ENCODE measurements at regions not wholly inside any gene's neighbourhood (a gene's known extent, or its start where the extent isn't known, plus 50 kb on each side); places are given as distances from the start of the nearest gene placed in this dataset.

DNA sequence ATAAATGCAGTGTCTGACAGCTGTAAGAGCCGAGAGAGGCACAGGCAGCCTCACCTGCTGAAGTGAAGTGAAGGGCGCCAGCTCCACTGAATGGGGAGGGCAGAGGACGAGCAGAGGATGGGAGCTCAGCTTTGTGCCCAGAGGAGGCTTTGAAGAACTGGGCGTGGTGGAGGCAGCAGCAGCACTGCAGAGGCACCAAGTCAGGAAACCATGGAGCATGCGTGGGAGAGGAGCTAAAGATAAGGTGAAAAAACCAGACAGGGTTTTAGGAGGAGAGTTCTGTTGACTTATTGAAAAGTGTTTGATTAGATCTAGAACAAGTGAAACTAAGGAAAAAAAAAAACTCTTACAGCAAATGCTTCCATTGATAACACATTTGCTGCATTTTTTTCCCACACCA is 216.4 kb downstream of the CXCL12 start:
- no peak for ATAC-seq
- Histone ChIP-seq H3K4me3 (ENCODE audit: low read length) (no peak overlapping the region), H3K27me3 (ENCODE audit: control insufficient read depth, insufficient read depth, low read length) (no peaks in the 10 kb centered on the region), H3K27ac (ENCODE audit: low read length) (no peak overlapping the region), H3K9me3 (ENCODE audit: control insufficient read depth, insufficient read depth, low read length) (no peaks in the 10 kb centered on the region), H3K4me1 (ENCODE audit: control insufficient read depth, insufficient read depth, low read length) (no peaks in the 10 kb centered on the region), H3K36me3 (ENCODE audit: control insufficient read depth, insufficient read depth, low read length) (no peaks in the 10 kb centered on the region)
- WGBS (ENCODE audit: insufficient coverage): 76% methylated on average over 5 of the region's 5 CpGs
- no peak for TF ChIP-seq CTCF (IDR thresholded peaks at IDR 0.05)
- Mint-ChIP-seq H3K27me3 (ENCODE audit: low read depth in 2 of 2) (peaks cover 14 to 17% of the 10 kb centered on the region in 2 donors), H3K36me3 (no peaks in the 10 kb centered on the region), H3K9me3 (no peaks in the 10 kb centered on the region), H3K4me1 (no peaks in the 10 kb centered on the region), H3K27ac (no peak overlapping the region), H3K4me3 (no peak overlapping the region)
- no peak for DNase-seq
- intact Hi-C loops (cut with micrococcal nuclease): no loop called here

GRCh38 chr10:44167752-44168151 is 217.1 kb downstream of the CXCL12 start:
- no peaks in the 10 kb centered on the region for H3K4me1 ChIP-seq (ENCODE audit: control insufficient read depth, insufficient read depth, low read length)
- Mint-ChIP-seq H3K4me3 (no peak overlapping the region), H3K36me3 (no peaks in the 10 kb centered on the region), H3K27me3 (ENCODE audit: low read depth in 2 of 2) (peaks cover 14 to 16% of the 10 kb centered on the region in 2 donors), H3K9me3 (no peaks in the 10 kb centered on the region), H3K4me1 (no peaks in the 10 kb centered on the region), H3K27ac (no peak overlapping the region)
- H3K9me3 ChIP-seq (ENCODE audit: control insufficient read depth, insufficient read depth, low read length): no peaks in the 10 kb centered on the region
- ATAC-seq: no peak
- no peaks in the 10 kb centered on the region for H3K36me3 ChIP-seq (ENCODE audit: control insufficient read depth, insufficient read depth, low read length)
- no peak overlapping the region for H3K27ac ChIP-seq (ENCODE audit: low read length)
- H3K4me3 ChIP-seq (ENCODE audit: low read length): no peak overlapping the region
- WGBS (ENCODE audit: insufficient coverage): 84% methylated on average over 6 of the region's 6 CpGs
- H3K27me3 ChIP-seq (ENCODE audit: control insufficient read depth, insufficient read depth, low read length): no peaks in the 10 kb centered on the region
- intact Hi-C loops (cut with micrococcal nuclease): no loop called here
- no peak for DNase-seq
- TF ChIP-seq CTCF (IDR thresholded peaks at IDR 0.05): no peak

GRCh38 chr10:44166441-44166840 is 218.5 kb downstream of the CXCL12 start:
- Histone ChIP-seq H3K4me3 (ENCODE audit: low read length) (no peak overlapping the region), H3K27ac (ENCODE audit: low read length) (no peak overlapping the region), H3K9me3 (ENCODE audit: control insufficient read depth, insufficient read depth, low read length) (no peaks in the 10 kb centered on the region), H3K4me1 (ENCODE audit: control insufficient read depth, insufficient read depth, low read length) (no peaks in the 10 kb centered on the region), H3K27me3 (ENCODE audit: control insufficient read depth, insufficient read depth, low read length) (no peaks in the 10 kb centered on the region), H3K36me3 (ENCODE audit: control insufficient read depth, insufficient read depth, low read length) (no peaks in the 10 kb centered on the region)
- H3K27me3 Mint-ChIP-seq (ENCODE audit: low read depth in 2 of 2): peaks cover 11 to 16% of the 10 kb centered on the region in 2 donors
- no peak for ATAC-seq
- no peaks in the 10 kb centered on the region for H3K4me1 Mint-ChIP-seq
- no peaks in the 10 kb centered on the region for H3K9me3 Mint-ChIP-seq
- no peak overlapping the region for H3K4me3 Mint-ChIP-seq
- WGBS (ENCODE audit: insufficient coverage): 100% methylated on average over 1 of the region's 1 CpG
- no peak for TF ChIP-seq CTCF (IDR thresholded peaks at IDR 0.05)
- intact Hi-C loops (cut with micrococcal nuclease): no loop called here
- H3K36me3 Mint-ChIP-seq: no peaks in the 10 kb centered on the region
- DNase-seq: no peak
- H3K27ac Mint-ChIP-seq: no peak overlapping the region

DNA sequence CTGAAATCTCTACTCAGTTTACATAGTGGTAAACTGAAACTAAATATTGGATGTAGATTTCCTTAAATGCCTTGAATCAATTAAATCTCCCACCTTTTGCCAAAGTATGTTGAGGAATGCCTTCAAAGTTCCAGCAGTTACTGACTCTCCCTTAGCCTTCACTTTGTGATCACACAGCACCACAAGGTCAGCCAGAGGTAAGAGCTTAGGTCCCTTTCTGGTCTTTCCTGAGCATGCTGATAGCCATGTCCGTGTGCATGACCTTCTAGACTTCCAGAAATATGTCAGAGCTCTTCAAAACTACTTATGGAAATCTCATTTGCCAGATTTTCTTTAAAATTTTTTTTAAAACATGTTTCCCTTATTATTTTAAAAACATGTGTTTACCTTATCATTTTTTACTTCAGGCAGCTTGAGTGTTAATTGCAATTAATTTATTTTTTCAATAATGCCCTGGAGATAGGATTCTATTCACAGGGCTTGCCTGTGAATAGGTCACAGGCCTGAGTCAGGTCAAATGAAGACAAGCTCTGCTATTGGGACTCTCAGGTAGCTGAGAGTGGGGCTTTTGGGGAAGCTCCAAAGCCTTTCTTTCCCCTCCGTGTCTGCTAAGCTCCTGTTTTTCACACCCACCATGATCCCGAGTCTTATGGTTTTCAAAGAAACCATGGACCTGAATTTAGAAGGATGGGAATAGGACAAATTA is 220.5 kb downstream of the CXCL12 start:
- H3K4me1 ChIP-seq (ENCODE audit: control insufficient read depth, insufficient read depth, low read length): no peaks in the 10 kb centered on the region
- 70% methylated on average over 1 of the region's 3 CpGs for WGBS (ENCODE audit: insufficient coverage)
- Mint-ChIP-seq H3K4me1 (no peaks in the 10 kb centered on the region), H3K27ac (no peak overlapping the region), H3K9me3 (no peaks in the 10 kb centered on the region), H3K27me3 (ENCODE audit: low read depth in 2 of 2) (peaks cover 0 to 9% of the 10 kb centered on the region in 2 donors), H3K4me3 (no peak overlapping the region), H3K36me3 (no peaks in the 10 kb centered on the region)
- no peaks in the 10 kb centered on the region for H3K36me3 ChIP-seq (ENCODE audit: control insufficient read depth, insufficient read depth, low read length)
- DNase-seq: no peak
- TF ChIP-seq CTCF (IDR thresholded peaks at IDR 0.05): no peak
- H3K27ac ChIP-seq (ENCODE audit: low read length): no peak overlapping the region
- ATAC-seq: no peak
- intact Hi-C loops (cut with micrococcal nuclease): no loop called here
- no peaks in the 10 kb centered on the region for H3K9me3 ChIP-seq (ENCODE audit: control insufficient read depth, insufficient read depth, low read length)
- no peaks in the 10 kb centered on the region for H3K27me3 ChIP-seq (ENCODE audit: control insufficient read depth, insufficient read depth, low read length)
- no peak overlapping the region for H3K4me3 ChIP-seq (ENCODE audit: low read length)
